Activated T-helper 2 cell treated with anti-CD3 and anti-CD28 coated beads, Interferon-gamma antibody, Interleukin-2, Interleukin-4, amounts not matched to agents 10 μg/mL and 5 μg/mL and 100 μg/mL, durations not matched to agents 14 hours and 24 hours and 36 hours (primary cell): ENCODE measurements at regions not wholly inside any gene's neighbourhood (a gene's known extent, or its start where the extent isn't known, plus 50 kb on each side); places are given as distances from the start of the nearest gene placed in this dataset.

Source experiments
- DNase-seq: peaks from one replicate; pipeline ENCODE4 v3.0.0; 2021; ENCODE audit warnings: low spot score
- H3K27ac Mint-ChIP-seq: one replicate; pipeline ENCODE4 v1.8.0; 2021; ENCODE audit warnings: mixed read lengths
- H3K27me3 Mint-ChIP-seq: one replicate; pipeline ENCODE4 v1.8.0; 2021; ENCODE audit warnings: low read depth, mixed read lengths
- H3K36me3 Mint-ChIP-seq: one replicate; pipeline ENCODE4 v1.8.0; 2021; ENCODE audit warnings: low read depth, mixed read lengths
- H3K4me1 Mint-ChIP-seq: one replicate; pipeline ENCODE4 v1.8.0; 2021; ENCODE audit warnings: low read depth, mixed read lengths
- H3K4me3 Mint-ChIP-seq: one replicate; pipeline ENCODE4 v1.8.0; 2021; ENCODE audit warnings: low read depth, mild to moderate bottlenecking, moderate library complexity, mixed read lengths
- H3K9me3 Mint-ChIP-seq: one replicate; pipeline ENCODE4 v1.8.0; 2021; ENCODE audit warnings: mixed read lengths
- intact Hi-C: fragments of 100-400 bp; cut with micrococcal nuclease; formaldehyde crosslinking; loops from one replicate; pipeline ENCODE4 v1.15.1; 2023

DNA sequence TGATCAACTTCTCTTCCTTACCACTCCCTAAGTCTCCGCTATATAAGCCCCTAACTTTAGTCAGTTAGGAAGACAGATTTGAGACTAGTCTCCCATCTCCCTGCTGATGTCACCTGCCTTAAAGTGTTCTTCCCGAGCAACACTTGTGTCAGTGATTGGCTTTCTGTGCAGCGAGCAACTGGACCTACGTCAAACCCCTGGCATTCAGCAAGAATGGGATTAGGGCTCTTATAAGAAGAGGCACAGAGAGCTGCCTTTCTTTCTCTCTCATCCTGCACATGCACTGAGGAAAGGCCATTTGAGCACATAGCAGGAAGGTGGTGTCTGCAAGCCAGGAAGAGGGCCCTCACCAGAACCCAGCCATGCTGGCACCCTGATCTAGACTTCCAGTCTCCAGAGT, 116.6 kb upstream of the THY1 start:
- Mint-ChIP-seq H3K27ac (no peak overlapping the region), H3K4me3 (no peak overlapping the region), H3K27me3 (peaks cover 5% of the 10 kb centered on the region), H3K9me3 (no peaks in the 10 kb centered on the region), H3K4me1 (no peaks in the 10 kb centered on the region), H3K36me3 (no peaks in the 10 kb centered on the region)
- DNase-seq, result no peak
- intact Hi-C loops, result no loop called here

GRCh38 chr11:119538753-119539152, 115.8 kb upstream of the THY1 start:
- no peak overlapping the region for H3K27ac Mint-ChIP-seq
- intact Hi-C loops, result no loop called here
- no peak for DNase-seq
- H3K9me3 Mint-ChIP-seq, result no peaks in the 10 kb centered on the region
- peaks cover 5% of the 10 kb centered on the region for H3K27me3 Mint-ChIP-seq
- H3K4me1 Mint-ChIP-seq, result no peaks in the 10 kb centered on the region
- H3K4me3 Mint-ChIP-seq, result no peak overlapping the region
- no peaks in the 10 kb centered on the region for H3K36me3 Mint-ChIP-seq

DNA sequence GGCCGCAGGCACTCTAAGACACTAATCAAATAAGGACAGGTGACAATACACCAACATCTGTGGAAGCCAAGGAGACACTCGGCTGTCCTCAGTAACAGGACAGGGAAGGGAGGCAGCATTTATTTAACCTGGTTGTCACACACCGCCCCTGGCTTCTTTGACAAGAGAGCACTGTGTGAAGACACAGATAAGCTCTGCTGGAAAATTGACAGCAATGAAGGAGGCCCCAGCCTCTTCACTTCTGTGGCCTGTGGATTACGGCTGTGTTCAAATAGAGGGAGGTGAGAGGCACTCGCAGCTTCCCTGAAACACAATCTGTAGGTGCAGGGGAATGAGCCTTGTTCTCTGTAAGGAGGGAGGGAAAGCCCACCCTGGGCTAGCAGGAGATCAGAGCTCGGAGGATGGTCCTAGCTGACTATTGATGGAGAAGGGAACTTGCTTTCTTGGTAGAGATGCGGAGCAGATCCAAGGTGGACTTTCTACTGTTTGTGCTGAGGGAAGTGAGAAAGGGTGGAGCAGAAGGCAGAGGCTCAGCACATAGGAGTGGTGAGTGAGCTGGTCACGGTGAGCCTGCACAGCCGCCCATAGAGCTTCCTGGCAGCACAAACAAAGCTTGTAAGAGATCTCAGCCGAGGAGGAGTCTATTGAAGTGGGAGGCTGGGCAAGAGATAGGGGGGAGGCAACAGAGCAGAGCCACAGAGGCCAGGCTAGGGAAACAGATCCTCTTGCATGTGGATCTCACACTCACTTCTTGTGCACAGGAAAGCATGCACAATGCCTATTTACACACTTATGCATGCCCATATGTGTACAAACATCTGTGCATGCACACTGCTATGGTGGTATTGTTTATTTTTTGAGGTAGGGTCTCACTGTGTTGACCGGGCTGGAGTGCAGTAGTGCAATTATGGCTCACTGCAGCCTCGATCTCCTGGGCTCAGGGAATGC, 114.6 kb upstream of the THY1 start:
- Mint-ChIP-seq H3K36me3 (no peaks in the 10 kb centered on the region), H3K9me3 (no peaks in the 10 kb centered on the region), H3K27me3 (peaks cover 8% of the 10 kb centered on the region), H3K4me1 (no peaks in the 10 kb centered on the region), H3K27ac (no peak overlapping the region), H3K4me3 (no peak overlapping the region)
- no peak for DNase-seq
- intact Hi-C loops, result no loop called here

DNA sequence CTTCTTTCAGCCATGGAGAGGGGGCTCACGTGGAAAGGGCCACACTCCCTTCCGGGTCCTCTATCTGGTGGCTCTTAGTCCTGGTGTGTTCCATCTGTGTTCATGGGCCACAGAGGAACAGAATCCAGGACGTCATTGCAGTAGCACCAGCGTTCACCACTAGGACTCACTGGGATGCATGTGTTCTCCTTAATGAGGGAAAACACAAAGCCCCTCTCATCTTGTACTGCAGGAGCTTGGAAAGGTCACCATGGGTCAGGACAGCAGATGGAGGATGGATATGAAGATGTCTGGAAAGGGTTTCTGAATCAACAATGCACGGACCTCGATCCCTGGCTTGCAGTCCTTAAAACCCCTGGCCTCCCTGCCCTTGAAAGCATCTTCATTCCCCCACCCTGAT, 113.8 kb upstream of the THY1 start:
- Mint-ChIP-seq H3K27ac (no peak overlapping the region), H3K36me3 (no peaks in the 10 kb centered on the region), H3K27me3 (peaks cover 8% of the 10 kb centered on the region), H3K4me1 (no peaks in the 10 kb centered on the region), H3K9me3 (no peaks in the 10 kb centered on the region), H3K4me3 (no peak overlapping the region)
- intact Hi-C loops, result no loop called here
- no peak for DNase-seq

DNA sequence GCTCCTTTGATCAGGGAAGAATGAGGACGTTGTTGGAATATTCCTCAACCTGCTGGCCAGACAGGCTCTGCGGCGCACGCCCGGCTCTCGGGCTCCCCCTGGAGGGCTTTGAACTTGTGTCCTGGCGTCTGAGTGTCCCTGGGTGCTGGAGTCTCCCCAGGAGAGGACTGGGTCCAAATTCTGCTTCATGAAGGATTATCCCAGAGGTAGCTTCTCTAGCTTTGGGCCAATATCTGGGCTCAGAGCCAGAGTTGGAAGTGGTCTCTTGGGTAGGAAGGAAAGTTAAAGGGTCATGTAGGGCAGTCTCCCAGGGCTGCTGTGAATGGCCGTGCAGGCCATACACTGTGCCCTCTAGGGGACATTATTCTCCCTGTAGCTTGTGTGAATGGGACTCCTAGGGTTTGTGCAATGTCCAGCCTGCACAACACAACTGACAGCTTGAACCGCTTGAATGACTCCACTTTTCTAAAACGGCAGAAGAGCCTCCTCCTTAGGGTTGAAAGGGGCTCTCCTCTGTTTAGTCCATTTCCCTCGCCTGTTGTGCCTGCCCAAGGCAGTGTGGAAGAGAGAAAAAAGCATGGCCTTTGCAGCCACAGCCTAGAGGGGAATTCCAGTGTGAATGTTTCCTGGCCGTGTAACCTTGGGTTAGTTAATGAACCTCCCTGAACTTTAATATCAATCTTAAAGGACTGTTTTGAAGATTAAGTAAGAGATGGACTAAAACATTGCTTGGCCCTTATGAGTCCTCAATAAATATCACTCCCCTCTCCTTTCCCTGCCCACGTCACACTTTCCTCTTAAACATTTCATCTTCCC, 111.2 kb upstream of the THY1 start:
- Mint-ChIP-seq H3K4me1 (no peaks in the 10 kb centered on the region), H3K27me3 (peaks cover 3% of the 10 kb centered on the region), H3K9me3 (no peaks in the 10 kb centered on the region), H3K27ac (no peak overlapping the region), H3K36me3 (no peaks in the 10 kb centered on the region), H3K4me3 (no peak overlapping the region)
- intact Hi-C loops, result loop anchor here (1.0 kb wide), 1 partner anchor 53 kb away; no protein-coding TSS in a partner anchor
- DNase-seq, result peak; percentile 25

DNA sequence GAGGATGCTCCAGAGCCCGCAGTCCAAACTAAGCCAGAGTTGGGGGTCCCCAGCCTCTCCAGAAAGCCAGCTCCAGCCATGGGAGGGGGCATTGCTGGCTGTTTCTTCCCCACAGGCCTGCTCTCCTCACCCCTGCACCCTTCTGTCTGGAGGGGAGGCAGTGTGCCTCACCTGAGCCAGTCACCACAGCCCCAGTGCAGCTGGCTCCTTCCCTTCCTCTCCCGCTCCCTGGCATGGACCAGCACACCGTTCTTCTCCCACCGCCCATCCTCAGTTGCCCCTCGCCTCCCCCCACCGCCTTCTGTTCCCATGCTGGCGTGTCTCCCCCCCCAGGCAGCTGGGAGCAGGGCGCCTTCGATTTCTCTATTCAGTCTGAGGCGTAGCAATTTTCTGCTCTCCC, 110.5 kb upstream of the THY1 start:
- no peaks in the 10 kb centered on the region for H3K9me3 Mint-ChIP-seq
- no peaks in the 10 kb centered on the region for H3K4me1 Mint-ChIP-seq
- intact Hi-C loops, result no loop called here
- no peak for DNase-seq
- peaks cover 3% of the 10 kb centered on the region for H3K27me3 Mint-ChIP-seq
- H3K27ac Mint-ChIP-seq, result no peak overlapping the region
- H3K36me3 Mint-ChIP-seq, result no peaks in the 10 kb centered on the region
- H3K4me3 Mint-ChIP-seq, result no peak overlapping the region

DNA sequence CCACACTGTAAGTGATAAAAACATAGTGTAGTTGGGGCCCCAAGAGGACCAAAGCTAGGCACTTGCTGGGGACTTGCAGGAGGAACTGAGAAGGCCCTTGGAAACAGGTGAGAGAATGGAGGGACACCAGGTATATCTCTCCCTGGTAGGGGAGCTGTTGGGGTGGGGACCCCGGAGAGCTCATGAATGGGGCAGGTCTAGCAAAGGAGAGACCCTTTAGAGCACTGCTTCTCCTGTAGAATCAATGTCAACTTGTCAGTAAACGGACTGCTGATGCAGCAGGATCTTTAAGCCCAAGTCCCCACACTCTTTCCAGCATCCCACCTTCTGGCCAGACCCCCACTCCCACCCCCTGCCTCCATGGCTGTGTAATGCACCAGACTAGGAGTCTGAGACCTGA, 109.6 kb upstream of the THY1 start:
- H3K9me3 Mint-ChIP-seq, result no peaks in the 10 kb centered on the region
- H3K27me3 Mint-ChIP-seq, result peaks cover 3% of the 10 kb centered on the region
- no peak overlapping the region for H3K4me3 Mint-ChIP-seq
- no peak for DNase-seq
- intact Hi-C loops, result no loop called here
- no peak overlapping the region for H3K27ac Mint-ChIP-seq
- no peaks in the 10 kb centered on the region for H3K36me3 Mint-ChIP-seq
- no peaks in the 10 kb centered on the region for H3K4me1 Mint-ChIP-seq

DNA sequence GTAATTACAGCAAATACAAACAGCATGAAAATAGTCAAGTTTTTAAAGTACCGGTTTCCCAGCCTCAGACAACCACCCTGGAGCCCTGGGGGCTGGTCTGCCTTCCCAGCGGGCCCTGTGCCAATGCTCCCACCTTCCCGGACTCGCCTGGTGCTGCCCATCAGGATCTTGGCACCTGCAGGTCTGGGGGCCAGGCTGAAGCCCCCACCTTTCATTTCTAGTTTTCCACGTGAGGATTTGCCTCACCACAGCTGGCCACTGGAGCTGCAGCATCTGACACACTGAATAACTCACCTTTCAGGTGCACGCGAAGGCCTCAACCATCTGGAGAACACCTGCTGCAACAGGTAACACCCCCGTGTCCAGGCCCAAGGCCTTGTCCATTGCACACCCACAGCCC, 108.7 kb upstream of the THY1 start:
- no peaks in the 10 kb centered on the region for H3K36me3 Mint-ChIP-seq
- DNase-seq, result no peak
- no peaks in the 10 kb centered on the region for H3K9me3 Mint-ChIP-seq
- no peak overlapping the region for H3K4me3 Mint-ChIP-seq
- no peaks in the 10 kb centered on the region for H3K4me1 Mint-ChIP-seq
- H3K27ac Mint-ChIP-seq, result no peak overlapping the region
- intact Hi-C loops, result no loop called here
- peaks cover 3% of the 10 kb centered on the region for H3K27me3 Mint-ChIP-seq

DNA sequence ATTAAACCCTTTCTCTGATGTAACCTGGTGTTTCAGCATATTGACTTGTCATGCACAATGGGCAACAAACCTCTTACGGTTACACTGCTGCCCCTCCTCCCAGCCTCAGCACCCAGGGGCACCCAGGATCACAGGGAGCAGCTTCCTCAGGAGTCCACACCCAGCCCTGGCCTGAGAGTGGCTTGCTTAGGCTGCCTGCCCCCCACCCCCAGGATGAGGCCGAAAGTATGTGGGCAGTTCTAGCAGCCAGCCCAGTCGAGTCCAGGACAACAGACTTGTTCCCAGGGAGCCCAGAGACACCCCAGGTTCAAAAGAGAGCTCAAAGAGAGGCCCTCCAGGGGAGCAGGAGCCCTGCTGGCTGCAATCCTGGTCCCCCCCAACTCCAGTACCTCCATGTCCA, 108.1 kb upstream of the THY1 start:
- intact Hi-C loops, result no loop called here

DNA sequence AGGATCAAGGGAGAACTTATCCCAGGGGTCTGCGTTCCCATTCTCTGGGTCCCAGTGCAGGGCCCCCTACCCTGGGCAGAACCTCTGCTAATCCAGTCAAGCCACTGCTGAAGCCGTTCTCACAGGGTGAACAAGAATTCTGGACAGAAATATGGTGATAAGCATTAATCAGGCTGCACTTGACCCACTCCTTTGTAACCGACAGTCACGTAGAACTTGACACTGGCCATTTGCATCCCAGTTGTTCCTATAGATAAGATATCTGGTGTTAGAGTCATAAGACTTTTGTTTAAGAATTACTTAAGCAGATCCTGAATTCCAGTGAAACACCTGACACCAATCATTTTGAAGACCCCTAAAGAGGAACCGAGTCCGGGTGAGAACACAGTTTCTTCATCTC, 107.5 kb upstream of the THY1 start:
- Mint-ChIP-seq H3K9me3 (no peaks in the 10 kb centered on the region), H3K4me1 (no peaks in the 10 kb centered on the region), H3K4me3 (no peak overlapping the region), H3K27ac (no peak overlapping the region), H3K36me3 (no peaks in the 10 kb centered on the region), H3K27me3 (peaks cover 3% of the 10 kb centered on the region)
- DNase-seq, result no peak
- intact Hi-C loops, result no loop called here

More for the DNA sequence above, 108.1 kb upstream of the THY1 start:
- Mint-ChIP-seq H3K27me3 (peaks cover 3% of the 10 kb centered on the region), H3K36me3 (no peaks in the 10 kb centered on the region), H3K4me3 (no peak overlapping the region), H3K4me1 (no peaks in the 10 kb centered on the region), H3K9me3 (no peaks in the 10 kb centered on the region), H3K27ac (no peak overlapping the region)
- DNase-seq, result no peak

- no peak for DNase-seq
- intact Hi-C loops, result no loop called here
- Mint-ChIP-seq H3K4me3 (no peak overlapping the region), H3K9me3 (no peaks in the 10 kb centered on the region), H3K4me1 (no peaks in the 10 kb centered on the region), H3K27ac (no peak overlapping the region), H3K27me3 (peaks cover 3% of the 10 kb centered on the region), H3K36me3 (no peaks in the 10 kb centered on the region)
Observed at GRCh38 chr11:119529936-119530335, 107.0 kb upstream of the THY1 start.

DNA sequence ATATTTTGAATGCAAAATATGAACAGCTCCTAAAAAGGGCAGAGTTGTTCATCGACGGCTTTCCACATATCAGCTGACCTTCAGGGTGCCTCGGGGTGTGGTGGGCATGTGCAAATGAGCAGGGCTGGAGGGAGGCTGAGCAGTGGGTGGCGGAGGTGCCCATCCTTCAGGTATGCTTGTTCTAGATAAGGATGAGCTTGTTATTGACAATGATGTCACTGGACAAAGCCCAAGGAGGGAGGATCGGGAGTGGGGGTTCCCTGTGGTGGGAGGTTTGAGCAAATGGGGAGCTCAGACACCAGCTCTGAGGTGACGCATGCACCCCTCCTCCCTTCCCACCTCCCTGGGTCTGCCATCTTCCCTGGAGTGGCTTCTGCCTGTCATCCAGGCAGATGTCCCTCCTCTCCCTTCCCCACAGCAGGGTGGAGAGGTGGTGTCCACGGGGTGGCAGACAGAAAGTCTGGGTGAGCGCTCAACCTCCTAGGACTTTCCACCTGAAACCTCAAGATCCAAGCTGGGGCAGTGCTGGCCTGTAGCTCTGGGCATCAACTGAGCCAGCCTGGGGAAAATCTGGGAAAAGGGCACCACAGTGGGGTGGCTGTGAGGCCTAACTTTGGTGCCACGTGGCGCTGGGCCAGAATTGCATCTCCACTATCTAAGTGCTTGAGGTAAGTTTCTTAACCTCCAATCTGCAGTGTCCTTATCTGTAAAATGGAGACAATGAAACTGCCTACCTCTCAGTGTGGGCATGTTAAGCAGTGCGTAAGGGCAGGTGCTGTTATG, 106.3 kb upstream of the THY1 start:
- intact Hi-C loops, result no loop called here
- no peak overlapping the region for H3K27ac Mint-ChIP-seq
- H3K4me1 Mint-ChIP-seq, result no peaks in the 10 kb centered on the region
- no peaks in the 10 kb centered on the region for H3K9me3 Mint-ChIP-seq
- no peak overlapping the region for H3K4me3 Mint-ChIP-seq
- H3K36me3 Mint-ChIP-seq, result no peaks in the 10 kb centered on the region
- H3K27me3 Mint-ChIP-seq, result peaks cover 3% of the 10 kb centered on the region
- DNase-seq, result no peak
